Spleen (tissue), 11 donors: ENCODE measurements at regions not wholly inside any gene's neighbourhood (a gene's known extent, or its start where the extent isn't known, plus 50 kb on each side); places are given as distances from the start of the nearest gene placed in this dataset.

Experiments
- DNase-seq: peaks from one replicate; pipeline ENCODE4 v3.0.0-alpha.2; 2020
- H3K27ac ChIP-seq, 8 donors: fragments of 200-600 bp; sonication (generic) in 7 of 8; 1 replicate in 4 of 8; 2 replicates in 4 of 8; pipeline versions ENCODE4 v1.5.0 to v1.8.0; 2016 to 2021; ENCODE audit warnings: inconsistent platforms in 4 of 8, mild to moderate bottlenecking in 4 of 8, moderate library complexity in 1 of 8
- H3K27me3 ChIP-seq, 7 donors: fragments of 200-600 bp; sonication (generic) in 6 of 7; replicated peaks in 1 of 7; 1 replicate in 4 of 7; 2 replicates in 3 of 7; pipeline versions ENCODE4 v1.5.0 to v1.8.0; 2016 to 2021; ENCODE audit warnings: inconsistent platforms in 3 of 7, mild to moderate bottlenecking in 1 of 7
- H3K36me3 ChIP-seq, 6 donors: fragments of 200-600 bp; sonication (generic) in 5 of 6; 1 replicate in 4 of 6; 2 replicates in 2 of 6; pipeline versions ENCODE4 v1.5.0 to v1.8.0; 2016 to 2021; ENCODE audit warnings: inconsistent platforms in 2 of 6
- H3K4me1 ChIP-seq, 6 donors: fragments of 200-600 bp; sonication (generic) in 5 of 6; 1 replicate in 3 of 6; 2 replicates in 3 of 6; pipeline versions ENCODE4 v1.5.0 to v1.8.0; 2016 to 2021; ENCODE audit warnings: inconsistent platforms in 3 of 6
- H3K4me3 ChIP-seq, 8 donors: fragments of 200-600 bp; sonication (generic) in 7 of 8; 1 replicate in 4 of 8; 2 replicates in 4 of 8; pipeline versions ENCODE4 v1.5.0 to v1.8.0; 2016 to 2021; ENCODE audit warnings: inconsistent platforms in 4 of 8, mild to moderate bottlenecking in 4 of 8, moderate library complexity in 2 of 8
- H3K9me3 ChIP-seq, 8 donors: fragments of 200-600 bp; sonication (generic) in 7 of 8; 1 replicate in 4 of 8; 2 replicates in 4 of 8; pipeline versions ENCODE4 v1.5.0 to v1.8.0; 2016 to 2021; ENCODE audit warnings: inconsistent platforms in 4 of 8
- CTCF ChIP-seq, 11 experiments: fragments of 200-600 bp in 7 of 11; fragments of 450-650 bp in 4 of 11; sonication (generic) in 4 of 11; IDR thresholded peaks in 8 of 11; conservative IDR thresholded peaks in 3 of 11; 1 replicate in 7 of 11; 2 replicates in 4 of 11; pipeline versions ENCODE4 v1.4.0 to v1.8.0; 2016 to 2021; ENCODE audit warnings: antibody characterized with exemption in 11 of 11, inconsistent platforms in 4 of 11, mild to moderate bottlenecking in 1 of 11
- POLR2A ChIP-seq, 3 donors: fragments of 450-650 bp; IDR thresholded peaks; one replicate each; pipeline ENCODE4 v1.5.1; 2017; ENCODE audit warnings: antibody characterized with exemption in 3 of 3, mild to moderate bottlenecking in 1 of 3
- POLR2AphosphoS5 ChIP-seq, 3 donors: sonication (generic); formaldehyde crosslinking; IDR thresholded peaks; one replicate each; pipeline ENCODE4 v1.5.1; 2017; ENCODE audit warnings: antibody characterized with exemption in 3 of 3
- WGBS, 5 donors: extraction: QIAGEN DNeasy Blood & Tissue Kit in 3 of 5; methylation state at CpG; one replicate each; pipeline versions ENCODE4 v1.1.5 to v1.1.7; 2013 to 2018; 5-methylcytosine and 5-hydroxymethylcytosine counted together
- intact Hi-C: fragments of 100-400 bp; cut with DNase I; formaldehyde crosslinking; loops from one replicate; pipeline ENCODE4 v1.15.0; 2023; ENCODE audit warnings: low total_unique reads
- donor health status: healthy with polysubstance abuse.
- donor health status: DM: no; HTN: no; CAD: no; lungs with moderate emphysema.
- donor health status: DM: no; HTN: no; CAD: no.
- donor health status: Bipolar disorder and iron deficiency.
- donor health status: healthy.
- donor health status: DM: no; HTN: no; CAD: no.
- donor health status: DM: yes; HTN: yes; CAD: no.

- no peak for TF ChIP-seq POLR2AphosphoS5 (IDR thresholded peaks at IDR 0.05)
- no peak for TF ChIP-seq POLR2A (IDR thresholded peaks at IDR 0.05)
- TF ChIP-seq CTCF (IDR thresholded peaks at IDR 0.05 in 8 of 11, conservative IDR thresholded peaks at IDR 0.05 in 3 of 11) = no peak
- Histone ChIP-seq H3K4me3 (no peak overlapping the region), H3K27me3 (no peaks in the 10 kb centered on the region), H3K9me3 (peaks cover 0 to 18% (median 0%) of the 10 kb centered on the region in 8 donors), H3K36me3 (no peaks in the 10 kb centered on the region), H3K27ac (no peak overlapping the region), H3K4me1 (no peaks in the 10 kb centered on the region)
- intact Hi-C loops = no loop called here
- 51 to 69% (median 61%) methylated on average over 2 of the region's 2 CpGs for WGBS, 5 donors
- no peak for DNase-seq
Measured at GRCh38 chrX:4035874-4036273, 322.4 kb upstream of the PRKX start.

DNA sequence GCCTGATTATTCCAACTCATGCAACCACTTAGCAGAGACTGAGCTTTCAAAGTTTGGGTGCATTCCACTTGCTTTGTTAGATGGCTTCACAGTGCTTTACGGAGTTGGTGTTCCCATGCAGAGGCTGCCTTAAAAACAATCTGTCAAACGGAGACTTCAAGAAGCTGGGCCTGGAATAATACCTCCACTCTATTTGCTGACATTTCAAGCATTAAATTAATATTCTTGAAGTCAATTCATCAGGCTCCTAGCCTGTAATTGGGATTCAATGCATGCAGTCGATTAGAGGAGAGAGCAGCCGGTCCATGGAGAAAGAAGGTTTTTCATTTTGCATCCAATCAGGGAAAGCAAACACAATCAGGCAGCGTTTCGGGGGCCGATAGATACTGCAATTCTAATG, 314.7 kb upstream of the PRKX start:
- H3K9me3 ChIP-seq = no peaks in the 10 kb centered on the region
- TF ChIP-seq CTCF (IDR thresholded peaks at IDR 0.05 in 8 of 11, conservative IDR thresholded peaks at IDR 0.05 in 3 of 11) (no peak), POLR2AphosphoS5 (IDR thresholded peaks at IDR 0.05) (no peak), POLR2A (IDR thresholded peaks at IDR 0.05) (no peak)
- intact Hi-C loops = no loop called here
- DNase-seq = no peak
- H3K4me1 ChIP-seq = no peaks in the 10 kb centered on the region
- 73 to 88% (median 78%) methylated on average over 5 to 7 of the region's 7 CpGs for WGBS, 5 donors
- no peaks in the 10 kb centered on the region for H3K36me3 ChIP-seq
- no peaks in the 10 kb centered on the region for H3K27me3 ChIP-seq
- H3K4me3 ChIP-seq = no peak overlapping the region
- H3K27ac ChIP-seq = no peak overlapping the region

GRCh38 chrX:4005281-4005680, 291.8 kb upstream of the PRKX start:
- TF ChIP-seq POLR2A (IDR thresholded peaks at IDR 0.05) (no peak), POLR2AphosphoS5 (IDR thresholded peaks at IDR 0.05) (no peak), CTCF (IDR thresholded peaks at IDR 0.05 in 8 of 11, conservative IDR thresholded peaks at IDR 0.05 in 3 of 11) (no peak)
- no peak overlapping the region for H3K4me3 ChIP-seq
- no peaks in the 10 kb centered on the region for H3K36me3 ChIP-seq
- WGBS, 5 donors = 68 to 88% (median 70%) methylated on average over 5 of the region's 5 CpGs
- intact Hi-C loops = no loop called here
- H3K4me1 ChIP-seq = no peaks in the 10 kb centered on the region
- H3K27ac ChIP-seq = no peak overlapping the region
- no peak for DNase-seq
- H3K9me3 ChIP-seq = no peaks in the 10 kb centered on the region
- no peaks in the 10 kb centered on the region for H3K27me3 ChIP-seq

DNA sequence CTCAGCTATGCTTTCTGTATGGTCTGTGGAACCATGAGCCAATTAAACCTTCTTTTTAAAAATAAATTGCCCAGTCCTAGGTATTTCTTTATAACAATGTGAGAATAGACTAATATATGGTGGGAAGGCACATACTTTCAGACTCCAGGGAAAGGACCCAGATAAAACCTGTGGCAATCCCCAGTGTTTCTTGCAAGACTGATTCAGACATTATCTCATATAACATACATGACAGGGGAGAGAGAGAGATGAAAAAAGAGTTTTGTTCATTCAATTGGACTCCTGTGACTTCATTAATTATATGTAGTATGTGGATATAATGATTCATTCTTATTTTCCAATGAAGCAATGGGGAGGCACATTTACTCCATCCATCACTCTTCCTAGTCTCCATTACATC, 291.4 kb upstream of the PRKX start:
- intact Hi-C loops = no loop called here
- TF ChIP-seq POLR2A (IDR thresholded peaks at IDR 0.05) = no peak
- TF ChIP-seq CTCF (IDR thresholded peaks at IDR 0.05 in 8 of 11, conservative IDR thresholded peaks at IDR 0.05 in 3 of 11) = no peak
- no peak for TF ChIP-seq POLR2AphosphoS5 (IDR thresholded peaks at IDR 0.05)

More for the DNA sequence above, 291.4 kb upstream of the PRKX start:
- Histone ChIP-seq H3K36me3 (no peaks in the 10 kb centered on the region), H3K4me1 (no peaks in the 10 kb centered on the region), H3K4me3 (no peak overlapping the region), H3K9me3 (no peaks in the 10 kb centered on the region), H3K27me3 (no peaks in the 10 kb centered on the region), H3K27ac (no peak overlapping the region)
- DNase-seq = no peak
